Activated T-cell treated with anti-CD3 and anti-CD28 coated beads, Interleukin-2, amount 50 U/mL, for 48 hours (primary cell): ENCODE measurements at regions not wholly inside any gene's neighbourhood (a gene's known extent, or its start where the extent isn't known, plus 50 kb on each side); places are given as distances from the start of the nearest gene placed in this dataset.
A peak's percentile ranks its signal among the peaks of the same experiment; 100 is the strongest.
"Not testable (repeated sequence)": the region's sequence is repeated elsewhere in the genome, so short reads cannot be mapped to it uniquely, and the experiment has no call there.

ENCODE experiments used
- DNase-seq, 2 experiments: peaks; one replicate each; pipeline ENCODE4 v3.0.0-alpha.2; 2020

GRCh38 chr2:61774351-61774750 lies 79.5 kb downstream of the FAM161A start:
- DNase-seq = no peak

GRCh38 chr2:61771904-61772845 lies 81.7 kb downstream of the FAM161A start:
- DNase-seq = no peak

DNA sequence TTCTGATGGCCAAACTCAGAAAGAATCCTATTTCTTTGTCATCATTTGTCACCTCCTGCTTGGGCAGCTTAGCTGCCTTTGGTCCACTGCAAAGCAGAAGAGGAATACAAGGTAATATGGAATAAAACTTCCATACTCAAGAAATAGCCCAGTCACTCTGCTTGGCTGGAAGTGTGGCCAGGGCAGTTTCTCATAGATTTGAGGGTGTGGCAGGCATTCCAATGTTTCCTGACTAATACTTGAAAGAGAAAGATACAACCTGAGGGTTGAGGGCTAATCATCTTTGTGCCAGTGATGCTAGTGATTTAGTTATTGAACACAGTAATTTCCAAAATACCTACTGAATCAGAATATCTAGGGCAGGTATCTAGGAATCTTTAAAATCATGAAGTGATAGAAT lies 83.1 kb downstream of the FAM161A start:
- DNase-seq = no peak

GRCh38 chr2:61770298-61770697 lies 83.6 kb downstream of the FAM161A start:
- no peak for DNase-seq

GRCh38 chr2:61769093-61769675 lies 84.7 kb downstream of the FAM161A start:
- DNase-seq = no peak

DNA sequence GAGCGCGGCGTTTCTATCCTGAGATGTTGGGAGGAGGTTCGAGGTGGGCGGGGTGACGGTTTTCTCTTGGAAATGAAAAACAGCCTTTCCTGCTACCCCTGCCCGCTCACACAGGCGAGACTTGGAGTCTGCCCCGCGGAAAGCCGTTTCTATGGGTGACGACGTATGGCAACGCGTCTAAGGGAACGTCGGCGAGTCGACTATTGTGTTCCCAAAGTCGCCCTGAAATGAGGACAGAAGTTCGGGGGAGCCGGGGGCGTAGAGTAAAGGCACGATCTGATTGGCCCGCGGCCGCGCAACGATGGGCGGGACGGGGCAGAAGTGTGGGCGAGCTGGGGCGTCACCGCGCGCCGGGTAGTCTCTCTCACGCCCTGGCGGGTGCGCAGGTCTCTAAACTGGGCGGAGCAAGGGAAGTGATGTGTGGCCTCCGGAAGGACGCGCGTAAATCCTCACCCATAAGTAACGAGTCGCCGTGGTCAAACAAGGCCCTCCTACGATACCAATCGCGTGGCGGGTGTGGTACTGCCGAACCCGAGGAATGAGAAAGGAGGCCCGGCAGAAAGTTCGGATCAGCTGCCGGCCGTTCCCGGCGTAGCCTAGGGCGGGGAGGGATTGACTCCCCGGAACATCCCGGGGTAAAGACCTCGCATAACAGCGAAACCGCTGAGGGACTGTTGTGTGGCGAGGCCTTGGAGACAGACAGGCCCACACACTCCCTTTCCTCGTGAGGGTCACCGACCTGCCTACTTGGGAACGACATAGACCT lies 89.6 kb downstream of the FAM161A start:
- DNase-seq = peak; percentile 97 to 98

- no peak for DNase-seq
These were observed 90.2 kb downstream of the FAM161A start for GRCh38 chr2:61763605-61764034.

DNA sequence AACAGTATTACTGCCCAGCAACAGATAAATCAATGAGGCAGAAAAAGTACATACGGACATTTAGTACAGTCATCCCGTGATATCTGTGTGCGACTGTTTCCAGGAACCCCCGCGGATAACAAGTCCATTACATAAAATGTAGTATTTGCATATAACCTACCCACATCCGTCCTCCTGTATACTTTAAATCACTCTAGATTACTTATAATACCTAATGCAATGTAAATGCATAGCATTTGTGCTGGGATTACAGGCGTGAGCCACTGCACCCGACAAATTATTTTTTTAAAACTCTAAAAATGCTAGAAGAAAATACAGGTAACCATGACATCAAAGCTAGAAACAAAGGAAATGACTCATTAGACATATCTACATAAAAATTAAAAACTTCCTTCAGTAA lies 91.6 kb downstream of the FAM161A start:
- peak in 1 of 2 experiments; percentile 27 for DNase-seq

DNA sequence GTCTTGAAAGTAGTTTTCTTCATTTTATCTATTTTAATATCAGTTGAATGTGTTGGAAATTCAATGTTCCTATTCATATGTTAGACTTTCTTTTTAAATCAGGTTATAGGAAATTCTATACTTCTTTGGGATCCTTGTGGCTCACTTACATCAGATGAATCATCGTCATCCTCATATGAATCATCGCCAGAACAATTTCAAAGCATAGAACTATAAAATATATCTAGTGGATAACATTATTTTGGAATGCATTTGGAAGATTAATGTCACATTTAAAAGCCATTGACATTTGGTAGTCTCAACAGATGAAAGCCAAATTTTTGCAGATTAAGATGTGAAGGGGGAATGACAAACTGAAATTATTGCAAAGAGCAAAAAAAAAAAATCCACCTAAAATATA lies 94.1 kb downstream of the FAM161A start:
- no peak for DNase-seq

DNA sequence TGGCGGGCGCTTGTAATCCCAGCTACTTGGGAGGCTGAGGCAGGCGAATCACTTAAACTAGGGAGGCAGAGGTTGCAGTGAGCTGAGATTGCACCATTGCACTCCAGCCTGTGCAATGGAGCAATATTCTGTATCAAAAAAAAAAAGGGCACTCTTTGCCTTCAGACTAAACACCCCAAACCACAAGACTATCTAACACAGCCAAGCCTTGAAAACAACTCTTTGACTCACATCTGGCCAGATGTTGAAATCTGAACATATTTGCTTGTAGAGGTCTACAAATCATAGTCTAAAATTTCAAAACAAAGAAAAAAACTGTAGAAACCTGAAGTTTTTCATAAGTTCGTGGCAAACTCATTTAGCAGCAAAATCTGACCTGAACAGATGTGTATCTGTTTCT lies 94.9 kb downstream of the FAM161A start:
- DNase-seq = no peak

GRCh38 chr2:61758159-61758558 lies 95.7 kb downstream of the FAM161A start:
- DNase-seq = no peak

- no peak for DNase-seq
These were observed 100.3 kb downstream of the FAM161A start for GRCh38 chr2:61753512-61753911.

DNA sequence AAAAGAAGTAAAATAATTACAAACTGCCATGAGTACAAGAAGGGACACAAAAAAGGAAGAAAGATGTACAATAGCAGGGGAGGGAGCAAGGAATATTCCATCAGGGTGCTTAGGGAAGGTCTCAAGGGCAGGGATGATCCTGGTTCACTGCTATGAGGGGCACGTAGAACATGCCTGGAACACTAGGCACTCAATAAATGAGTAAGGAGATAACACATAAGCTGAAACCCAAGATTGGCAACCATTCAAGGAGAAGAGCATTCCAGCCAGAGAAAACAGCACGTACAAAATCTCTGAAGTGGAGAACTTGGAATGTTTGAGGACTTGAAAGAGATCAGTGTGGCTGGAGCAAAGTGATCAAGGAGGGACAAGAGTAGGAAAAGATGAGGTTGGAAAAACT lies 103.2 kb downstream of the FAM161A start:
- DNase-seq = no peak

DNA sequence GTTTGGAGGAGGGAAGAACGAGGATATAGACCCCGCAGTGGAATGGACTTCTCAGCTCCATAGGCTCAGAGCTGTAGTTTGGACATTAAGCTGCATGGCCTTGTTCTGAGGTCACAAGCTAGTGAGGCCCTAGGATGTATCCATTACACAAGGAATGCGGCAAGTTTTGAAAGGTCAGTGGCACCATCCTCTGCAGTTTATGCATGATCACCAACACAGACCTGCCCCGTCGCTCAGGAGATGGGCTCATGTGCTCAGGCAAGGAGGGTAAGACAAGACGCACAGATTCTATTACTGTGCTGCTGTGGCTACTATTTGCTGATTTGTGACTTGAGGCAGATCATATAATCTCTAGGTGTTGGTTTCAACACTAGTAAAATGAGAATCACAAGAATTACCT lies 110.9 kb downstream of the FAM161A start:
- DNase-seq = no peak

DNA sequence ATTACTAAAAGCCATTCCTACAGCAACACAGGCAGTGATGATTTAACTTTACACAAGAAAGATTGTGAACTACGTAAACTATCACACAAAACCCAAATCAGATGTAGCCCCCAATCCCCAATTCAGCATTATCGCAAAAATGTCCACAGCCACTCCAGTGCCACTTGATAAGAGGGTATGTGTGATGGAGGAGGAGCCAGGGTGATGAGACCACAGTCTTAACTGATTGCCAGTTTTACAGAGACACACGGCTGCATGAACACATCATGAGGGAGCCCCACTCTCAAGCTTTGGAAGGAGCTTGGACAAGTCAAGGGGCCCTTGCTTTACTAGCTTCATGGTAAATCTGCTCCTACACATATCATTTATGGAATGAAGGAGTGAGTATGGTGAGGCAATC lies 116.0 kb downstream of the FAM161A start:
- DNase-seq = no peak

- DNase-seq = no peak
These were observed 116.9 kb downstream of the FAM161A start for GRCh38 chr2:61736953-61737352.

DNA sequence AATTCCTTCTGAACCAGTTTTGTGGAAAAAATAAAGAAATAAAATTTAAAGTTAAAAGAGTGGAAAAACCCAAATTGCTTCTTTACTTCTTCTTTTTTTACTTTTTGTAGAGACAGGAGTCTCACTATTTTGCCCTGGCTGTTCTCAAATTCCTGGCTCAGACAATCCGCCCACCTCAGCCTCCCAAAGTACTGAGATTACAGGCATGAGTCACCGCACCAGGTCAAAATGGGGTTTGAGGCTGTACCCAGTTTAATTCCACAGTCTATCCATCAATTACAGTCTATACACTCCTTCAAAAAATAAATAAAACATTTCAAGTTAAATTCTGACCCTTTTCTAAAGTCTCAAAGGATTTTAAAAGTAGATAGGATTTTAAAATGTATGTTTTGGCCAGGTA lies 120.3 kb downstream of the FAM161A start:
- DNase-seq = no peak

- no peak for DNase-seq
These were observed 121.1 kb downstream of the FAM161A start for GRCh38 chr2:61732787-61733186.

GRCh38 chr2:61727746-61728145 lies 126.1 kb downstream of the FAM161A start:
- DNase-seq = no peak

DNA sequence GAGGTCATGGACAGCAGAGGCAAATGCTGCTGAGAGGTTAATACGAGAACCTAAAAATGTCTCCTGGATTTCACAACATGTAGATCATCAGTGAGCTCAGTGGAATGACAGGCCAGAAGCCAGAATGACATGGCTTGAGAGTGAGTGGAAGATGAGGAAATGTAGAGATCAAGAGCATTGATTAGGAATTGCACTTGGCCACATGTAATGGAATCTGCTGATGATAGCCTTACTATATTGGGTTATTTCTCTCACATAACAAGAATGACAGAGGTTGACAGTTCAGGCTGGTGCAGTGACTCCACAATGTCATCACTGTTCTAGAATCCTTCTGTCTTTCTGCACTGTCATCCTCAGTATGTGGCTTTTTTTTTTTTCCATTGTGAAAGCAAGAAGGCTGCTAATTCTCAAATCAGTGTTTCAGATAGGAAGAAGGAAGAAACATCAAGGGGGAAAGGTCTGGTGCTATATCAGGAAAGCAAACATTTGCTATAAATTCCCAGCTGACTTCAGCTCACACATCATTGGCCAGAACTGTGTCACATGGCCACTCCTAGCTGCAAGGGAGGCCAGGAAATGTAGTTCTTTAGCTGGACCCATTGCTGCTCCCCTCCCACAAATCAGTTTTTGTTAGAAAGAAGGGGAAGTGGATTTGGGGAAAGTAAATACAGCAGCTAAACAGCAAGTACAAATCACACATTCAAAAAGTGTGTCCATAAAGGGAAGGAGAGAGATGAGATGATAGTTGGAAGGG lies 127.2 kb downstream of the FAM161A start:
- no peak for DNase-seq

DNA sequence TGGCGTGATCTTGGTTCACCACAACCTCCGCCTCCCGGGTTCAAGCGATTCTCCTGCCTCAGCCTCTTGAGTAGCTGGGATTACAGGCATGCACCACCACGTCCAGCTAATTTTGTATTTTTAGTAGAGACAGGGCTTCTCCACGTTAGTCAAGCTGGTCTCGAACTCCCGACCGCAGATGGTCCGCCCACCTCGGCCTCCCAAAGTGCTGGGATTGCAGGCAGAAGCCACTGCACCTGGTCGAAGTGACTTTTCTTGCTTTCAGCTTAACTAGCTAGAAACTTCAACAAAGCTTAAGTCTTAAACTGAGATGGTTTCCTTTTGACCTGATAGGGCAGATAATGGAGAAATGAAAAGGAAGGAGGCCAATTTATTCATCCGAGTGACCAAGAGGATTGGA lies 130.5 kb downstream of the FAM161A start:
- DNase-seq = not testable (repeated sequence)

GRCh38 chr2:61722800-61723199 lies 131.1 kb downstream of the FAM161A start:
- DNase-seq = no peak

GRCh38 chr2:61722318-61722717 lies 131.5 kb downstream of the FAM161A start:
- no peak for DNase-seq
